ENCODE measurements at regions not wholly inside any gene's neighbourhood (a gene's known extent, or its start where the extent isn't known, plus 50 kb on each side); places are given as distances from the start of the nearest gene placed in this dataset.

DNA sequence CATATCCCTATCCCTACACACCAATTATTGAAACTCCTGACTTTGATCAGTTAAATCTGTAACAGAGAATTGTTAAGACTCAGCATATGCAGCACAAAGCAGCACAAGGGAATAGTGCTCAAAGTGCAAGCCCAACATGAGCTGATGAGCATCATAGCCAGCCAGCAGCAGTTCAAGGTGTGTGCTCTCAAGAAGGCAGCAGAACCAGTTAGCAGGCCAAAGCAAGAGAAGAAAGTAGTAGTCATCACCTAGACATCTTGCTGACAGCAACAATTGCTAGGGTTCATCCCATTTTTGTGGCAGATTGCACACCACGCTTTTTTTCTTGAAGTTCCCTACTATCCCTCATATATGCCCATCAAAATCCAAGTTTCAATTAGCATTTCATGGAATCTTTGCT is 478.3 kb downstream of the COL11A1 start:
- TF ChIP-seq L3MBTL2 (conservative IDR thresholded peaks at IDR 0.05) (no peak), FOXK2 (IDR thresholded peaks at IDR 0.05) (no peak), SP1 (IDR thresholded peaks at IDR 0.05) (no peak), SUZ12 (IDR thresholded peaks at IDR 0.05) (no peak), HDGF (IDR thresholded peaks at IDR 0.05; ENCODE audit: borderline replicate concordance) (no peak), ELF4 (IDR thresholded peaks at IDR 0.05) (no peak), BHLHE40 (IDR thresholded peaks at IDR 0.05; ENCODE audit: borderline replicate concordance) (no peak), TARDBP (IDR thresholded peaks at IDR 0.05) (no peak)
- TF ChIP-seq, protein P1, sequence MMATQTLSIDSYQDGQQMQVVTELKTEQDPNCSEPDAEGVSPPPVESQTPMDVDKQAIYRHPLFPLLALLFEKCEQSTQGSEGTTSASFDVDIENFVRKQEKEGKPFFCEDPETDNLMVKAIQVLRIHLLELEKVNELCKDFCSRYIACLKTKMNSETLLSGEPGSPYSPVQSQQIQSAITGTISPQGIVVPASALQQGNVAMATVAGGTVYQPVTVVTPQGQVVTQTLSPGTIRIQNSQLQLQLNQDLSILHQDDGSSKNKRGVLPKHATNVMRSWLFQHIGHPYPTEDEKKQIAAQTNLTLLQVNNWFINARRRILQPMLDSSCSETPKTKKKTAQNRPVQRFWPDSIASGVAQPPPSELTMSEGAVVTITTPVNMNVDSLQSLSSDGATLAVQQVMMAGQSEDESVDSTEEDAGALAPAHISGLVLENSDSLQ (IDR thresholded peaks at IDR 0.05), result no peak

All from HEK293T (cell line).